CD4-positive, alpha-beta T cell (primary cell): ENCODE measurements at regions not wholly inside any gene's neighbourhood (a gene's known extent, or its start where the extent isn't known, plus 50 kb on each side); places are given as distances from the start of the nearest gene placed in this dataset.

Experiments used
- ATAC-seq: fragments of 200-7000 bp; cut with Tn5 transposase; one replicate; pipeline ENCODE4 v1.10.0; 2022; ENCODE audit warnings: mild to moderate bottlenecking; ENCODE audit not compliant: poor library complexity
- CTCF ChIA-PET: fragments of 350-600 bp; sonication (Branson Sonifier 250); formaldehyde crosslinking; loops from one replicate; lab custom pipeline; 2021; ENCODE audit warnings: antibody characterized with exemption, inconsistent platforms; lab: Charles Lee
- POLR2A ChIA-PET: fragments of 350-600 bp; sonication (Branson Sonifier 250); formaldehyde crosslinking; loops from one replicate; lab custom pipeline; 2021; ENCODE audit warnings: antibody characterized with exemption, inconsistent platforms; lab: Charles Lee
- DNase-seq, 14 experiments: peaks; one replicate each; pipeline ENCODE4 v3.0.0-alpha.2; 2013 to 2020; ENCODE audit warnings: mixed read lengths in 2 of 14
- H3K27ac ChIP-seq, 2 donors: one replicate each; pipeline versions ENCODE4 v1.5.1 to v1.7.0; 2013; ENCODE audit warnings: low read length in 2 of 2, low read depth in 1 of 2, mild to moderate bottlenecking in 1 of 2
- H3K27me3 ChIP-seq, 2 experiments: 1 replicate in 1 of 2; 2 replicates in 1 of 2; pipeline versions ENCODE4 v1.6.1 to v1.7.0; 2013; ENCODE audit warnings: low read length in 2 of 2, control low read depth in 1 of 2, mild to moderate bottlenecking in 1 of 2, moderate library complexity in 1 of 2; ENCODE audit not compliant: insufficient read depth in 2 of 2, control insufficient read depth in 1 of 2
- H3K36me3 ChIP-seq: one replicate; pipeline ENCODE4 v1.6.1; 2013; ENCODE audit warnings: low read length, control low read depth; ENCODE audit not compliant: insufficient read depth
- H3K4me1 ChIP-seq: one replicate; pipeline ENCODE4 v1.6.1; 2013; ENCODE audit warnings: low read length, control low read depth; ENCODE audit not compliant: insufficient read depth
- H3K4me3 ChIP-seq: one replicate; pipeline ENCODE4 v1.5.1; 2013; ENCODE audit warnings: mild to moderate bottlenecking, low read length, moderate library complexity
- H3K9me3 ChIP-seq, 2 experiments: 1 replicate in 1 of 2; 2 replicates in 1 of 2; pipeline versions ENCODE4 v1.6.1 to v1.7.0; 2013; ENCODE audit warnings: low read length in 2 of 2, mild to moderate bottlenecking in 2 of 2, control low read depth in 1 of 2, moderate library complexity in 1 of 2; ENCODE audit not compliant: control insufficient read depth in 1 of 2, insufficient read depth in 1 of 2
- H3K27ac Mint-ChIP-seq: one replicate; pipeline ENCODE4 v1.8.0; 2020; ENCODE audit warnings: mixed read lengths
- H3K27me3 Mint-ChIP-seq: one replicate; pipeline ENCODE4 v1.8.0; 2021; ENCODE audit warnings: mixed read lengths
- H3K36me3 Mint-ChIP-seq: one replicate; pipeline ENCODE4 v1.8.0; 2021; ENCODE audit warnings: low read depth, mixed read lengths
- H3K4me1 Mint-ChIP-seq: one replicate; pipeline ENCODE4 v1.8.0; 2021; ENCODE audit warnings: low read depth, mixed read lengths
- H3K4me3 Mint-ChIP-seq: one replicate; pipeline ENCODE4 v1.8.0; 2020; ENCODE audit warnings: mild to moderate bottlenecking, mixed read lengths
- H3K9me3 Mint-ChIP-seq: one replicate; pipeline ENCODE4 v1.8.0; 2020; ENCODE audit warnings: mixed read lengths
- CTCF ChIP-seq: fragments of 200-600 bp; IDR thresholded peaks from one replicate; pipeline ENCODE4 v1.8.0; 2022; ENCODE audit warnings: antibody characterized with exemption, mild to moderate bottlenecking
- intact Hi-C, 2 experiments: fragments of 100-400 bp; cut with DNase I in 1 of 2; cut with micrococcal nuclease in 1 of 2; formaldehyde crosslinking; loops; one replicate each; pipeline versions ENCODE4 v1.15.1 to v1.9.0; 2023 to 2025; cut with DNase I, micrococcal nuclease

- H3K4me1 ChIP-seq, result peaks cover 12% of the 10 kb centered on the region
- ChIA-PET CTCF (no interaction called here), POLR2A (no interaction called here)
- no peak overlapping the region for H3K4me3 ChIP-seq
- H3K27ac ChIP-seq, result no peak overlapping the region
- H3K27ac Mint-ChIP-seq, result no peak overlapping the region
- H3K27me3 Mint-ChIP-seq, result no peaks in the 10 kb centered on the region
- no peaks in the 10 kb centered on the region for H3K36me3 Mint-ChIP-seq
- intact Hi-C loops, result no loop called here
- H3K27me3 ChIP-seq, result no peaks in the 10 kb centered on the region
- no peak for DNase-seq
- no peak overlapping the region for H3K4me3 Mint-ChIP-seq
- no peak for ATAC-seq
- H3K4me1 Mint-ChIP-seq, result peaks cover 21% of the 10 kb centered on the region
- H3K9me3 ChIP-seq, result peaks cover 0 to 4% of the 10 kb centered on the region in 2 experiments
- no peaks in the 10 kb centered on the region for H3K36me3 ChIP-seq
- no peaks in the 10 kb centered on the region for H3K9me3 Mint-ChIP-seq
- no peak for TF ChIP-seq CTCF
Measured at GRCh38 chrX:39440799-39441284, 639.6 kb downstream of the MID1IP1 start.

GRCh38 chrX:39442332-39442731, 641.1 kb downstream of the MID1IP1 start:
- Histone ChIP-seq H3K4me1 (peaks cover 12% of the 10 kb centered on the region), H3K27ac (no peak overlapping the region), H3K36me3 (no peaks in the 10 kb centered on the region), H3K9me3 (peaks cover 0 to under 1% of the 10 kb centered on the region in 2 experiments), H3K27me3 (no peaks in the 10 kb centered on the region), H3K4me3 (no peak overlapping the region)
- no peak overlapping the region for H3K27ac Mint-ChIP-seq
- no peak for TF ChIP-seq CTCF
- H3K4me1 Mint-ChIP-seq, result peaks cover 21% of the 10 kb centered on the region
- DNase-seq (no peak), ATAC-seq (no peak)
- no peak overlapping the region for H3K4me3 Mint-ChIP-seq
- no peaks in the 10 kb centered on the region for H3K27me3 Mint-ChIP-seq
- ChIA-PET CTCF (no interaction called here), POLR2A (no interaction called here)
- intact Hi-C loops, result no loop called here
- H3K9me3 Mint-ChIP-seq, result no peaks in the 10 kb centered on the region
- no peaks in the 10 kb centered on the region for H3K36me3 Mint-ChIP-seq

- Histone ChIP-seq H3K36me3 (no peaks in the 10 kb centered on the region), H3K4me1 (peaks cover 12% of the 10 kb centered on the region), H3K27ac (no peak overlapping the region), H3K27me3 (no peaks in the 10 kb centered on the region), H3K4me3 (no peak overlapping the region), H3K9me3 (no peaks in the 10 kb centered on the region)
- ATAC-seq, result no peak
- peak in 2 of 14 experiments; percentile 10 to 11 for DNase-seq
- Mint-ChIP-seq H3K9me3 (no peaks in the 10 kb centered on the region), H3K27me3 (no peaks in the 10 kb centered on the region), H3K4me1 (peaks cover 24% of the 10 kb centered on the region), H3K4me3 (no peak overlapping the region), H3K27ac (no peak overlapping the region), H3K36me3 (no peaks in the 10 kb centered on the region)
- POLR2A ChIA-PET, result no interaction called here
- CTCF ChIA-PET, result no interaction called here
- intact Hi-C loops, result no loop called here
- TF ChIP-seq CTCF, result no peak
Measured at GRCh38 chrX:39443240-39443639, 642.0 kb downstream of the MID1IP1 start.
